ENCODE measurements at regions not wholly inside any gene's neighbourhood (a gene's known extent, or its start where the extent isn't known, plus 50 kb on each side); places are given as distances from the start of the nearest gene placed in this dataset.

DNA sequence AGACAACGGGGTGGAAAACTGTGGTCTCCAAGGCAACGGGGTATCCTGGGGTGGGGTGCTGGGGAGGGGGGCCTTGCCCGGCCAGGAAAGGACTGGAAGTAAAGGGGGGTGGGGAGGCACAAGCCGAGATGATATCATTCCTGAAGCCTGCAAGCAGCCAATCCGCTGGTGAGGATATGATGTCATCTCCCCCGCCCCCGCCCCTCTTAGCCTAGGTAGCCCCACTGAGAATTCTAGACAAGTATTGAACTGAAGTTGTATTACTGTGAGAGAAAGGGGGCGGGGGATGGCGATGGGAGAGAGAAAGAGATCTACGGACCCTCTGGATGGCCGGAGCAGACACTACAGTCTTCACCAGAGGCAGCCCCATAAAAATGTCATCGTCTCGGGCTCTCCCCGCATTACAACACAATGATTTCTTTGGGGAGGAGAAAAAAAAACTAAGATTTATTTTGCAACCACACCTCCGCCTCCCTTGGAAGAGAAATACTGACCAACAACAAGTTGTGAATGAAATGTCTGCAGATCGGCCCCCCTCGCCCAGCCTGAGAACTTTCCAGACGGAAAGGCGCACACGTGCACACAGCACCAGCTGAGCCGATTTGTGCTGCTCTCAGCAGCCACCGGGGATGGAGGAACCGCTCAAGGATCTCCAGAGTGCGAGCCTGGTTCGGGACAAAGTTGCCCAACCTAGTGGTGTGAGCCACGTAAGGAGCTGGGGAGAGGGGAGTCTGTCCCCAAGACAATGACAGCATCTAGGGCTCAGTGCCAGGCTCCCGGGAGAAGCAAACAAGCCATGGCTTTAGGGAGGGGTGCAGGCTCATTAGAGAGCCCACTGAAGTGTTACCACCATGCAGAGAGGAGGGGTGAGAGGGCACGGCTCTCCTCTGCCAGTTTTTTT, 222.1 kb downstream of the SOX9 start (continued):
- TF ChIP-seq TEAD4 (CRISPR knock-in tag; IDR thresholded peaks at IDR 0.05) (no peak), PRRX2 (CRISPR knock-in tag; IDR thresholded peaks at IDR 0.05) (no peak), ZNF263 (CRISPR knock-in tag; IDR thresholded peaks at IDR 0.05; ENCODE audit: low read depth) (no peak), CREM (CRISPR knock-in tag; IDR thresholded peaks at IDR 0.05) (no peak)

DNA sequence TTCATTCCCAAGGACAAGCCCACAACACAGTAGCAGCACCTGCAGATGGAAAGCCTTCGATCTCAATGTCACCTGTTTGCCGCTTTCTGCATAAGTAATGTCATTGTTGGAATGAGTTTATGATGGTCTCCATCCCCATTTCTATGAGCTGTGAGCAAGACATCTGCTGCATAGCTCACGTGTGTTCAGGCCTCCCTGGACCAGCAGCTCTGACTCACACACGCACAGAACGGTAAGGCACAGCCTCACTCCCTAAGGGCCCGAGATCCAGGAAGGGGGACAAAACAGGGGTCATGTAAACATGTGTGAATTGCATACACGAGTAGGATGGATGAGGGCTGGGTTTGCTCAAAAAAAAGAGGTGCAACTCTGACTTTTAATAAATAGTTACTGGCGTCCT, 223.1 kb downstream of the SOX9 start:
- H3K9me3 Mint-ChIP-seq: no peaks in the 10 kb centered on the region
- TF ChIP-seq IRF1 (CRISPR knock-in tag; IDR thresholded peaks at IDR 0.05) (no peak), JUN (CRISPR knock-in tag; IDR thresholded peaks at IDR 0.05) (no peak), MYBL2 (CRISPR knock-in tag; IDR thresholded peaks at IDR 0.05) (no peak), NR1H2 (CRISPR knock-in tag; IDR thresholded peaks at IDR 0.05) (no peak), HMGA2 (CRISPR knock-in tag; IDR thresholded peaks at IDR 0.05) (no peak), ZNF532 (CRISPR knock-in tag; IDR thresholded peaks at IDR 0.05; ENCODE audit: borderline replicate concordance) (no peak), CBFB (CRISPR knock-in tag; IDR thresholded peaks at IDR 0.05; ENCODE audit: low read depth) (no peak), ZNF232 (CRISPR knock-in tag; IDR thresholded peaks at IDR 0.05) (no peak), ETV6 (CRISPR knock-in tag; IDR thresholded peaks at IDR 0.05) (no peak), GTF2I (CRISPR knock-in tag; conservative IDR thresholded peaks at IDR 0.05) (no peak), ZNF396 (CRISPR knock-in tag; IDR thresholded peaks at IDR 0.05; ENCODE audit: borderline replicate concordance) (no peak), CREM (CRISPR knock-in tag; IDR thresholded peaks at IDR 0.05) (no peak)
- TF ChIP-seq, protein P1, sequence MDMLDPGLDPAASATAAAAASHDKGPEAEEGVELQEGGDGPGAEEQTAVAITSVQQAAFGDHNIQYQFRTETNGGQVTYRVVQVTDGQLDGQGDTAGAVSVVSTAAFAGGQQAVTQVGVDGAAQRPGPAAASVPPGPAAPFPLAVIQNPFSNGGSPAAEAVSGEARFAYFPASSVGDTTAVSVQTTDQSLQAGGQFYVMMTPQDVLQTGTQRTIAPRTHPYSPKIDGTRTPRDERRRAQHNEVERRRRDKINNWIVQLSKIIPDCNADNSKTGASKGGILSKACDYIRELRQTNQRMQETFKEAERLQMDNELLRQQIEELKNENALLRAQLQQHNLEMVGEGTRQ (CRISPR knock-in tag; IDR thresholded peaks at IDR 0.05): no peak
- no peak overlapping the region for H3K4me3 Mint-ChIP-seq
- H3K4me1 Mint-ChIP-seq: peaks cover 7% of the 10 kb centered on the region
- ATAC-seq (no peak), DNase-seq (ENCODE audit: low spot score) (no peak)
- H3K27ac Mint-ChIP-seq: no peak overlapping the region
- ChIA-PET CTCF (no interaction called here), POLR2A (no interaction called here)
- H3K27me3 Mint-ChIP-seq (ENCODE audit: low read depth): no peaks in the 10 kb centered on the region
- H3K36me3 Mint-ChIP-seq: no peaks in the 10 kb centered on the region

GRCh38 chr17:72344613-72345012, 223.8 kb downstream of the SOX9 start:
- H3K9me3 Mint-ChIP-seq: no peaks in the 10 kb centered on the region
- no peak for TF ChIP-seq EMX1 (CRISPR knock-in tag; IDR thresholded peaks at IDR 0.05)
- TF ChIP-seq, protein P2, sequence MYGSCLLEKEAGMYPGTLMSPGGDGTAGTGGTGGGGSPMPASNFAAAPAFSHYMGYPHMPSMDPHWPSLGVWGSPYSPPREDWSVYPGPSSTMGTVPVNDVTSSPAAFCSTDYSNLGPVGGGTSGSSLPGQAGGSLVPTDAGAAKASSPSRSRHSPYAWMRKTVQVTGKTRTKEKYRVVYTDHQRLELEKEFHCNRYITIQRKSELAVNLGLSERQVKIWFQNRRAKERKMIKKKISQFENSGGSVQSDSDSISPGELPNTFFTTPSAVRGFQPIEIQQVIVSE (CRISPR knock-in tag; IDR thresholded peaks at IDR 0.05; ENCODE audit: borderline replicate concordance): no peak
- no peak for TF ChIP-seq ZNF423 (CRISPR knock-in tag; IDR thresholded peaks at IDR 0.05)
- no peak for TF ChIP-seq JAZF1 (CRISPR knock-in tag; IDR thresholded peaks at IDR 0.05)
- TF ChIP-seq, protein P3, sequence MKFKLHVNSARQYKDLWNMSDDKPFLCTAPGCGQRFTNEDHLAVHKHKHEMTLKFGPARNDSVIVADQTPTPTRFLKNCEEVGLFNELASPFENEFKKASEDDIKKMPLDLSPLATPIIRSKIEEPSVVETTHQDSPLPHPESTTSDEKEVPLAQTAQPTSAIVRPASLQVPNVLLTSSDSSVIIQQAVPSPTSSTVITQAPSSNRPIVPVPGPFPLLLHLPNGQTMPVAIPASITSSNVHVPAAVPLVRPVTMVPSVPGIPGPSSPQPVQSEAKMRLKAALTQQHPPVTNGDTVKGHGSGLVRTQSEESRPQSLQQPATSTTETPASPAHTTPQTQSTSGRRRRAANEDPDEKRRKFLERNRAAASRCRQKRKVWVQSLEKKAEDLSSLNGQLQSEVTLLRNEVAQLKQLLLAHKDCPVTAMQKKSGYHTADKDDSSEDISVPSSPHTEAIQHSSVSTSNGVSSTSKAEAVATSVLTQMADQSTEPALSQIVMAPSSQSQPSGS (CRISPR knock-in tag; IDR thresholded peaks at IDR 0.05; ENCODE audit: borderline replicate concordance, low read depth): no peak
- TF ChIP-seq, protein P4, sequence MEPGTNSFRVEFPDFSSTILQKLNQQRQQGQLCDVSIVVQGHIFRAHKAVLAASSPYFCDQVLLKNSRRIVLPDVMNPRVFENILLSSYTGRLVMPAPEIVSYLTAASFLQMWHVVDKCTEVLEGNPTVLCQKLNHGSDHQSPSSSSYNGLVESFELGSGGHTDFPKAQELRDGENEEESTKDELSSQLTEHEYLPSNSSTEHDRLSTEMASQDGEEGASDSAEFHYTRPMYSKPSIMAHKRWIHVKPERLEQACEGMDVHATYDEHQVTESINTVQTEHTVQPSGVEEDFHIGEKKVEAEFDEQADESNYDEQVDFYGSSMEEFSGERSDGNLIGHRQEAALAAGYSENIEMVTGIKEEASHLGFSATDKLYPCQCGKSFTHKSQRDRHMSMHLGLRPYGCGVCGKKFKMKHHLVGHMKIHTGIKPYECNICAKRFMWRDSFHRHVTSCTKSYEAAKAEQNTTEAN (CRISPR knock-in tag; IDR thresholded peaks at IDR 0.05): no peak
- no peak for TF ChIP-seq ESRRA (CRISPR knock-in tag; IDR thresholded peaks at IDR 0.05; ENCODE audit: borderline replicate concordance)
- no peaks in the 10 kb centered on the region for H3K27me3 Mint-ChIP-seq (ENCODE audit: low read depth)
- ChIA-PET CTCF (no interaction called here), POLR2A (no interaction called here)
- ATAC-seq: no peak
- no peaks in the 10 kb centered on the region for H3K36me3 Mint-ChIP-seq
- DNase-seq (ENCODE audit: low spot score): no peak
- no peak overlapping the region for H3K27ac Mint-ChIP-seq
- no peak overlapping the region for H3K4me3 Mint-ChIP-seq
- H3K4me1 Mint-ChIP-seq: peaks cover 7% of the 10 kb centered on the region

All from WTC11 (cell line).